Neural progenitor cell (in vitro differentiated cells): ENCODE measurements at regions not wholly inside any gene's neighbourhood (a gene's known extent, or its start where the extent isn't known, plus 50 kb on each side); places are given as distances from the start of the nearest gene placed in this dataset.

Experiments
- DNase-seq: peaks from one replicate; pipeline ENCODE4 v3.0.0-alpha.2; 2016; ENCODE audit warnings: low spot score
- H2AFZ ChIP-seq: fragments of 200-600 bp; sonication (generic); replicated peaks from 2 replicates; pipeline ENCODE4 v1.6.1; 2016; ENCODE audit warnings: antibody characterized with exemption
- H3F3A ChIP-seq: fragments of 200-600 bp; sonication (generic); 2 replicates; pipeline ENCODE4 v1.6.1; 2016; ENCODE audit warnings: antibody characterized with exemption, low read depth
- H3K27ac ChIP-seq: fragments of 200-600 bp; sonication (generic); 2 replicates; pipeline ENCODE4 v1.5.1; 2016; ENCODE audit warnings: mild to moderate bottlenecking
- H3K27me3 ChIP-seq: fragments of 200-600 bp; sonication (generic); 2 replicates; pipeline ENCODE4 v1.6.1; 2016; ENCODE audit warnings: mild to moderate bottlenecking, moderate library complexity
- H3K36me3 ChIP-seq: fragments of 200-600 bp; sonication (generic); 2 replicates; pipeline ENCODE4 v1.5.1; 2016
- H3K4me1 ChIP-seq: fragments of 200-600 bp; sonication (generic); 2 replicates; pipeline ENCODE4 v1.6.1; 2016; ENCODE audit warnings: mixed run types
- H3K4me2 ChIP-seq: fragments of 200-600 bp; sonication (generic); 2 replicates; pipeline ENCODE4 v1.6.1; 2016
- H3K4me3 ChIP-seq: fragments of 200-600 bp; sonication (generic); 2 replicates; pipeline ENCODE4 v1.5.1; 2016
- H3K79me2 ChIP-seq: fragments of 200-600 bp; sonication (generic); 2 replicates; pipeline ENCODE4 v1.6.1; 2016; ENCODE audit warnings: low read depth
- H3K9ac ChIP-seq: fragments of 200-600 bp; sonication (generic); 2 replicates; pipeline ENCODE4 v1.6.1; 2016
- H3K9me3 ChIP-seq: fragments of 200-600 bp; sonication (generic); 2 replicates; pipeline ENCODE4 v1.5.1; 2016; ENCODE audit warnings: low read depth
- H4K20me1 ChIP-seq: fragments of 200-600 bp; sonication (generic); 2 replicates; pipeline ENCODE4 v1.6.1; 2016; ENCODE audit warnings: low read depth
- H3K27ac Mint-ChIP-seq: 3 replicates; pipeline ENCODE4 v1.8.0; 2021; ENCODE audit warnings: mixed read lengths
- H3K27me3 Mint-ChIP-seq: 2 replicates; pipeline ENCODE4 v1.8.0; 2022; ENCODE audit warnings: low read depth, mild to moderate bottlenecking, inconsistent platforms, moderate library complexity, mixed read lengths; ENCODE audit not compliant: insufficient read depth
- H3K36me3 Mint-ChIP-seq: 3 replicates; pipeline ENCODE4 v1.8.0; 2021; ENCODE audit warnings: mixed read lengths
- H3K4me1 Mint-ChIP-seq: 3 replicates; pipeline ENCODE4 v1.8.0; 2021; ENCODE audit warnings: mixed read lengths
- H3K4me3 Mint-ChIP-seq: 3 replicates; pipeline ENCODE4 v1.8.0; 2021; ENCODE audit warnings: mild to moderate bottlenecking, moderate library complexity, mixed read lengths
- H3K9me3 Mint-ChIP-seq: 3 replicates; pipeline ENCODE4 v1.8.0; 2020; ENCODE audit warnings: mixed read lengths
- EZH2 ChIP-seq: fragments of 200-600 bp; sonication (generic); IDR thresholded peaks from 2 replicates; pipeline ENCODE4 v1.6.1; 2017; ENCODE audit warnings: antibody characterized with exemption, mild to moderate bottlenecking, moderate library complexity
- EZH2phosphoT487 ChIP-seq: fragments of 200-600 bp; sonication (generic); IDR thresholded peaks from 2 replicates; pipeline ENCODE4 v1.6.1; 2017; ENCODE audit warnings: antibody characterized with exemption
- TF ChIP-seq, protein P1 (sequence below): fragments of 200-600 bp; sonication (generic); IDR thresholded peaks from 2 replicates; pipeline ENCODE4 v1.5.1; 2017; ENCODE audit warnings: antibody characterized with exemption, mild to moderate bottlenecking

DNA sequence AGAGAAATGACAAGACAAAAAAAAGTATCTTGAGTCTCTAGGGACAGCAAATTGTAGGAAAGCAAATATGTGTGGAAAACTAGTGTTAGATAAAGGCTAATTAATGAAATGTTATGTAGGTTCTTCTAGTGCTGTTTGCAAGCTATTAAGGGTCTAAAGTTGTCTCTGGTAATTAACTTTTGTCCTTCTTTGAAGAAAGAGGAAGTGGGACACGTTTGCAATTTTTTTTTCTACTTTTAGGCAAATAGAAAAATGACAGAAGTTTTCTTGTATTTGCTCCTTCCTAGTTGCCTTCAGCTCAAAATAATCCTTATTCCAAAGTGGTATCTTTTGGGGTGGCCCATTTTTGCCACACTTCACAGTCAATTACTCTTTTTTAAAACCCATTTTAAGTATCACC, 1877.7 kb upstream of the PRR20A start:
- Mint-ChIP-seq H3K27me3 (peaks cover 2% of the 10 kb centered on the region), H3K4me1 (no peaks in the 10 kb centered on the region), H3K4me3 (no peak overlapping the region), H3K27ac (no peak overlapping the region), H3K36me3 (no peaks in the 10 kb centered on the region), H3K9me3 (no peaks in the 10 kb centered on the region)
- H4K20me1 ChIP-seq = no peaks in the 10 kb centered on the region
- H3K9ac ChIP-seq = no peak overlapping the region
- DNase-seq = no peak
- no peaks in the 10 kb centered on the region for H3K79me2 ChIP-seq
- TF ChIP-seq EZH2phosphoT487 = no peak
- TF ChIP-seq, protein P1, sequence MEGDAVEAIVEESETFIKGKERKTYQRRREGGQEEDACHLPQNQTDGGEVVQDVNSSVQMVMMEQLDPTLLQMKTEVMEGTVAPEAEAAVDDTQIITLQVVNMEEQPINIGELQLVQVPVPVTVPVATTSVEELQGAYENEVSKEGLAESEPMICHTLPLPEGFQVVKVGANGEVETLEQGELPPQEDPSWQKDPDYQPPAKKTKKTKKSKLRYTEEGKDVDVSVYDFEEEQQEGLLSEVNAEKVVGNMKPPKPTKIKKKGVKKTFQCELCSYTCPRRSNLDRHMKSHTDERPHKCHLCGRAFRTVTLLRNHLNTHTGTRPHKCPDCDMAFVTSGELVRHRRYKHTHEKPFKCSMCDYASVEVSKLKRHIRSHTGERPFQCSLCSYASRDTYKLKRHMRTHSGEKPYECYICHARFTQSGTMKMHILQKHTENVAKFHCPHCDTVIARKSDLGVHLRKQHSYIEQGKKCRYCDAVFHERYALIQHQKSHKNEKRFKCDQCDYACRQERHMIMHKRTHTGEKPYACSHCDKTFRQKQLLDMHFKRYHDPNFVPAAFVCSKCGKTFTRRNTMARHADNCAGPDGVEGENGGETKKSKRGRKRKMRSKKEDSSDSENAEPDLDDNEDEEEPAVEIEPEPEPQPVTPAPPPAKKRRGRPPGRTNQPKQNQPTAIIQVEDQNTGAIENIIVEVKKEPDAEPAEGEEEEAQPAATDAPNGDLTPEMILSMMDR = no peak
- no peak for TF ChIP-seq EZH2
- peaks cover 10% of the 10 kb centered on the region for H3K4me1 ChIP-seq
- no peak overlapping the region for H2AFZ ChIP-seq
- no peak overlapping the region for H3K4me2 ChIP-seq
- H3K27me3 ChIP-seq = no peaks in the 10 kb centered on the region
- H3K36me3 ChIP-seq = no peaks in the 10 kb centered on the region
- H3F3A ChIP-seq = no peaks in the 10 kb centered on the region
- no peak overlapping the region for H3K27ac ChIP-seq
- no peaks in the 10 kb centered on the region for H3K9me3 ChIP-seq
- H3K4me3 ChIP-seq = no peak overlapping the region

DNA sequence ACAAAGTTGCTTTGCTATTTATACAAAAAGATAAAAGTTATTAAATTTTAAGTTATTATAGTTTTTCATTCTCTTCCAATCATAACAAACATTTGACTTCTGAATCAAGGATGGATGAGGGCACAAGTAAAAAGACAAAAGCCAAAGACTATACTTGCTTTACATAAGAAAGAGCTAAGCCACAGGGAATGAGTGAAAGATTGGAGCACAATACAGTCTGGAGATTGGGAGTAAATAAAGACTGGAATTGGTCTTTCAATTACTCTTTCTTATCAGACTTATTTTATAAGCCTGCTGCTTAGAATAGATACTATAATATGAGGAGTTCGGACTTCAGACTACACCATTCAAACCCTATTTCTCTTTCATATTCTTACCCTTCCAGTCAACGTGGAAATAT, 1874.1 kb upstream of the PRR20A start:
- Mint-ChIP-seq H3K9me3 (no peaks in the 10 kb centered on the region), H3K27ac (no peak overlapping the region), H3K36me3 (no peaks in the 10 kb centered on the region), H3K27me3 (peaks cover 2% of the 10 kb centered on the region), H3K4me3 (no peak overlapping the region), H3K4me1 (no peaks in the 10 kb centered on the region)
- H3K27ac ChIP-seq = no peak overlapping the region
- H3K36me3 ChIP-seq = no peaks in the 10 kb centered on the region
- H2AFZ ChIP-seq = no peak overlapping the region
- H3K4me3 ChIP-seq = no peak overlapping the region
- H3F3A ChIP-seq = no peaks in the 10 kb centered on the region
- no peaks in the 10 kb centered on the region for H4K20me1 ChIP-seq
- no peaks in the 10 kb centered on the region for H3K79me2 ChIP-seq
- H3K9me3 ChIP-seq = no peaks in the 10 kb centered on the region
- H3K9ac ChIP-seq = no peak overlapping the region
- no peak for DNase-seq
- no peak overlapping the region for H3K4me2 ChIP-seq
- H3K27me3 ChIP-seq = no peaks in the 10 kb centered on the region
- no peaks in the 10 kb centered on the region for H3K4me1 ChIP-seq
- TF ChIP-seq, protein P1 = no peak
- no peak for TF ChIP-seq EZH2phosphoT487

- no peak for TF ChIP-seq EZH2phosphoT487
- no peak for TF ChIP-seq EZH2
- TF ChIP-seq, protein P1 = no peak
- no peaks in the 10 kb centered on the region for H3K9me3 ChIP-seq
- Mint-ChIP-seq H3K27ac (no peak overlapping the region), H3K4me1 (no peaks in the 10 kb centered on the region), H3K9me3 (no peaks in the 10 kb centered on the region), H3K36me3 (no peaks in the 10 kb centered on the region), H3K4me3 (no peak overlapping the region), H3K27me3 (no peaks in the 10 kb centered on the region)
- H2AFZ ChIP-seq = no peak overlapping the region
- H4K20me1 ChIP-seq = no peaks in the 10 kb centered on the region
- no peak overlapping the region for H3K4me3 ChIP-seq
- H3K4me2 ChIP-seq = no peak overlapping the region
- H3K9ac ChIP-seq = no peak overlapping the region
- no peaks in the 10 kb centered on the region for H3F3A ChIP-seq
- H3K36me3 ChIP-seq = no peaks in the 10 kb centered on the region
- H3K27me3 ChIP-seq = no peaks in the 10 kb centered on the region
- no peak overlapping the region for H3K27ac ChIP-seq
- no peaks in the 10 kb centered on the region for H3K79me2 ChIP-seq
- no peaks in the 10 kb centered on the region for H3K4me1 ChIP-seq
- no peak for DNase-seq
Measured at GRCh38 chr13:55298201-55298600, 1842.5 kb upstream of the PRR20A start.

DNA sequence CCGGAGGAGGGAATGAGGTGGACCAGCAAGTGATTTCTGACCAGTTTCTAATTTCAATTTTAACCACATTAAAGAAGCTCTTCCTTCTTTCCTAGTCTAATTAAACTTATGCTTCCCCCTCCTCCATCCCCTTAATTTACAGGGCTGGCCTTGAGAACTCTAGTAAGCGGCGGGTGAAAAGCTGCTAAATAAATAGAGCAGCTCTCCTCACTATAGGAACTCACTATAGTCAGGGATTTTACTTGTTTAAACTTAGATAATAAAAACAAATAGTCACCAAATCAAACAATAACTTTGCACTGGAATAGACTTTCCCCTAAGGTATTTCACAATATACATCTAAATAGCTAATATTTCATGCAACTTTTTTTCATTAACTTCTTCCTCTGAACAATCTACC, 1838.2 kb upstream of the PRR20A start:
- Mint-ChIP-seq H3K9me3 (no peaks in the 10 kb centered on the region), H3K4me1 (no peaks in the 10 kb centered on the region), H3K27ac (no peak overlapping the region), H3K4me3 (no peak overlapping the region), H3K36me3 (no peaks in the 10 kb centered on the region), H3K27me3 (no peaks in the 10 kb centered on the region)
- no peak overlapping the region for H3K9ac ChIP-seq
- no peak for DNase-seq
- H4K20me1 ChIP-seq = no peaks in the 10 kb centered on the region
- H3K9me3 ChIP-seq = no peaks in the 10 kb centered on the region
- no peak overlapping the region for H3K4me3 ChIP-seq
- no peaks in the 10 kb centered on the region for H3K27me3 ChIP-seq
- no peaks in the 10 kb centered on the region for H3K79me2 ChIP-seq
- no peak overlapping the region for H3K4me2 ChIP-seq
- no peaks in the 10 kb centered on the region for H3K4me1 ChIP-seq
- H3K36me3 ChIP-seq = no peaks in the 10 kb centered on the region
- no peaks in the 10 kb centered on the region for H3F3A ChIP-seq
- no peak overlapping the region for H2AFZ ChIP-seq
- no peak for TF ChIP-seq EZH2
- TF ChIP-seq EZH2phosphoT487 = no peak
- TF ChIP-seq, protein P1 = no peak
- no peak overlapping the region for H3K27ac ChIP-seq
